ENCODE measurements at regions not wholly inside any gene's neighbourhood (a gene's known extent, or its start where the extent isn't known, plus 50 kb on each side); places are given as distances from the start of the nearest gene placed in this dataset.

- Histone ChIP-seq H3K14ac (ENCODE audit: insufficient read length) (no peak overlapping the region), H4K8ac (ENCODE audit: extremely low read depth, insufficient read depth, low read length) (no peak overlapping the region), H3K56ac (replicated peaks; ENCODE audit: insufficient read length, low read depth, low read length) (no peak overlapping the region), H3K18ac (ENCODE audit: extremely low read depth, low read length) (no peak overlapping the region), H3K4ac (replicated peaks; ENCODE audit: insufficient read length, low read depth, low read length) (no peak overlapping the region), H2BK12ac (ENCODE audit: low read depth, low read length) (no peak overlapping the region), H2BK15ac (ENCODE audit: low read length) (no peak overlapping the region), H3K9me3 (ENCODE audit: insufficient read depth in 2 of 2, low read depth in 1 of 2, low read length in 1 of 2) (peaks cover 5 to 10% of the 10 kb centered on the region in 2 experiments; a peak in 3 of 4 replicates), H2BK20ac (ENCODE audit: low read length) (no peak overlapping the region), H3K27me3 (replicated peaks in 1 of 4; ENCODE audit: control insufficient read depth in 3 of 4, extremely low read depth in 1 of 4, insufficient read depth in 3 of 4, low read length in 3 of 4) (no peaks in the 10 kb centered on the region), H2AFZ (ENCODE audit: low read length) (no peak overlapping the region), H2BK5ac (ENCODE audit: low read depth, low read length) (no peak overlapping the region), H3K27ac (ENCODE audit: low read depth, low read length) (no peak overlapping the region), H4K5ac (ENCODE audit: insufficient read length, low read depth, low read length) (no peak overlapping the region), H3K4me1 (replicated peaks in 1 of 4; ENCODE audit: control insufficient read depth in 3 of 4, insufficient read depth in 4 of 4, low read length in 3 of 4) (no peaks in the 10 kb centered on the region), H3K9ac (replicated peaks in 1 of 4; ENCODE audit: extremely low read depth in 1 of 4, low read depth in 3 of 4, low read length in 3 of 4) (no peak overlapping the region), H3K36me3 (ENCODE audit: control insufficient read depth in 2 of 4, insufficient read depth in 4 of 4, low read length in 3 of 4) (no peaks in the 10 kb centered on the region; a peak in 1 of 8 replicates), H3K23me2 (ENCODE audit: low read depth, low read length) (no peaks in the 10 kb centered on the region), H3K79me1 (ENCODE audit: low read depth, low read length) (no peaks in the 10 kb centered on the region), H3K79me2 (ENCODE audit: control insufficient read depth in 1 of 2, insufficient read depth in 2 of 2, low read length in 2 of 2) (no peaks in the 10 kb centered on the region), H2AK5ac (ENCODE audit: low read depth, low read length) (no peak overlapping the region), H3K4me2 (ENCODE audit: insufficient read depth in 1 of 2, low read depth in 2 of 2, low read length in 2 of 2) (no peak overlapping the region), H4K91ac (replicated peaks; ENCODE audit: insufficient read length, low read length) (no peak overlapping the region), H3K23ac (ENCODE audit: insufficient read length) (no peak overlapping the region), H2BK120ac (replicated peaks; ENCODE audit: low read depth, low read length) (no peak overlapping the region), H4K20me1 (replicated peaks in 1 of 2; ENCODE audit: control insufficient read depth in 1 of 2, insufficient read depth in 2 of 2, low read length in 2 of 2) (no peaks in the 10 kb centered on the region), H3K4me3 (ENCODE audit: extremely low read depth in 1 of 4, insufficient read depth in 2 of 4, low read depth in 3 of 4, low read length in 4 of 4) (no peak overlapping the region)
- DNase-seq (ENCODE audit: low read depth in 1 of 2, low spot score in 2 of 2) (no peak), FAIRE-seq (no peak)
- TF ChIP-seq CHD2 (IDR thresholded peaks at IDR 0.05; ENCODE audit: low read length), result no peak
- TF ChIP-seq JUN (IDR thresholded peaks at IDR 0.05; ENCODE audit: low read depth, low read length), result no peak
- no peak for TF ChIP-seq CREB1 (IDR thresholded peaks at IDR 0.05)
- no peak for TF ChIP-seq KDM4A (IDR thresholded peaks at IDR 0.05; ENCODE audit: low read depth, low read length, severe bottlenecking)
- no peak for TF ChIP-seq RAD21 (IDR thresholded peaks at IDR 0.05 in 1 of 2, conservative IDR thresholded peaks at IDR 0.05 in 1 of 2; ENCODE audit: low read depth in 2 of 2, low read length in 2 of 2)
- no peak for TF ChIP-seq GTF2F1 (IDR thresholded peaks at IDR 0.05; ENCODE audit: borderline replicate concordance, low read depth, low read length)
- no peak for TF ChIP-seq POLR2AphosphoS5 (IDR thresholded peaks at IDR 0.05; ENCODE audit: low read depth, low read length)
- no peak for TF ChIP-seq ASH2L (IDR thresholded peaks at IDR 0.05; ENCODE audit: low read length)
- TF ChIP-seq SP1 (IDR thresholded peaks at IDR 0.05; ENCODE audit: low read depth, low read length), result no peak
- TF ChIP-seq CHD1 (IDR thresholded peaks at IDR 0.05; ENCODE audit: low read depth, low read length), result no peak
- TF ChIP-seq ATF3 (IDR thresholded peaks at IDR 0.05; ENCODE audit: insufficient read depth, low read depth, low read length), result no peak
- WGBS, 2 experiments (ENCODE audit: extremely low coverage in 1 of 2, insufficient coverage in 1 of 2, insufficient read length in 1 of 2, insufficient replicate concordance in 2 of 2, low coverage in 1 of 2, low lambda C conversion rate in 2 of 2, missing lambda C conversion rate in 1 of 2), result 95% methylated on average over 2 of the region's 2 CpGs; no CpG with 5 or more reads in 1 of the 2 experiments
- ChIA-PET POLR2A (ENCODE audit: partially characterized antibody) (no interaction called here), CTCF (ENCODE audit: partially characterized antibody) (no interaction called here)
Measured at GRCh38 chr1:81174052-81174451, 626.7 kb upstream of the ADGRL2 start.

All from H1 (cell line).